ENCODE measurements at regions not wholly inside any gene's neighbourhood (a gene's known extent, or its start where the extent isn't known, plus 50 kb on each side); places are given as distances from the start of the nearest gene placed in this dataset.

DNA sequence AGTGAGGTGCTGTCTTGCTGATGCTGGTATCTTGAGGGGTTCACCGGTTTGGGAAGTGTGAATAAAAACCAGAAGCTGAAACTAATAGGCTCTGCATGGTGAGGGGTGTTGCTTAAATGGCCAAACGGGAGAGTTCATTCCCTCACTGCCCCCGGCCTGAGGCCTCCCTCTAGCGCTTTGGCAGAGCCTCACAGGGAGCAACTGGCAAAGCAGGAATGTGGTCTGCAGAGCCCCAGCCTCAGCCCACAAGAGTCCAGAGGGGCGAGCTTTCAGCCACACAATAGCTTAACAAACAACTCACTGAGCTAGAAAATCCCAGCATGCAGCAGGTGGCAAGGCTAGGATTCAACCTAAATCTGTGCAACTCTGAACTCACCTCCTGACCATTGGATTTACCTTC, 234.8 kb downstream of the MED10 start:
- no peak for DNase-seq (ENCODE audit: low read depth in 1 of 2, low spot score in 2 of 2)
- Histone ChIP-seq H3K27me3 (replicated peaks) (no peaks in the 10 kb centered on the region), H3K27ac (no peak overlapping the region), H3K36me3 (no peaks in the 10 kb centered on the region), H3K9me3 (replicated peaks) (no peaks in the 10 kb centered on the region), H3K4me1 (replicated peaks) (no peaks in the 10 kb centered on the region), H3K4me3 (no peak overlapping the region)

DNA sequence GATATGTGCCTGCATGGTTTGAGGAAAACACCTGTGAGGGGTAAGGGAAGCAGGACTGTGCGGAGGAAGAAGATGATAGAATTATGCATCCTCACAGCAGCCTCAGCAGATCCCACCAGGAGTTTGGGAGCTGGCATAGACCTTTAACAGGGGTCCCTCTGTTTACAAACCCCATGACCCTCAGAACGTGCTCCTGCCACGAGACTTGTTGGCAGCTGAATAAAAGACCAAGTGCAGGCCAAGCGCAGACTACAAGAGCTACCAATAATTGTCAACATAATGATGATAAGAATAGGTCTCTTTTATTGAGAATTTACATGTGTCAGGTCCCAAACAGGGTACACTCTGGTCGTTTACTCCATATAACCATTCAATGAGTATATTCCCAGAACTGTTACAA, 236.0 kb downstream of the MED10 start:
- no peak overlapping the region for H3K4me3 ChIP-seq
- H3K27me3 ChIP-seq (replicated peaks), result no peaks in the 10 kb centered on the region
- H3K27ac ChIP-seq, result no peak overlapping the region
- no peak for DNase-seq (ENCODE audit: low read depth in 1 of 2, low spot score in 2 of 2)
- no peaks in the 10 kb centered on the region for H3K36me3 ChIP-seq
- no peaks in the 10 kb centered on the region for H3K9me3 ChIP-seq (replicated peaks)
- H3K4me1 ChIP-seq (replicated peaks), result no peaks in the 10 kb centered on the region

DNA sequence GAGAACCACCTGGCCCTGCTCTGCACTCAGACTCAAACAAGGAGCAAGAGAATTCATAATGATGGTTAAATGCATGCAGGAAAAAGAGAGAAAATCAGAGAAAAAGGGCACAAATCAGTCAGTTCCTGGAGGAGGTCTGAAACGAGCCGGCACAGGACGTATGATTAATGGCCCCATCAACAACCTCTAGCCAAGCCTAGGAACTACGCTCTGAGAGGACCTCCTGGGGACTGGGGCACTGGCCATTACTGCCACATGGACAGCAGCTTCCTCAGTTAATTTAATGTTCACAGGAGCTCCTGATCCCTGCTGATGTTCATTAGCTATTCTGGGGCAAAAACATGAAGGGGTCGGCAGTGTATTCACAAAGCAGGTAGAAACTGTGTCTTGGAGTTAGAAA, 238.1 kb downstream of the MED10 start:
- Histone ChIP-seq H3K4me1 (replicated peaks) (no peaks in the 10 kb centered on the region), H3K9me3 (replicated peaks) (no peaks in the 10 kb centered on the region), H3K27ac (no peak overlapping the region), H3K36me3 (no peaks in the 10 kb centered on the region), H3K27me3 (replicated peaks) (no peaks in the 10 kb centered on the region), H3K4me3 (no peak overlapping the region)
- DNase-seq (ENCODE audit: low read depth in 1 of 2, low spot score in 2 of 2), result no peak

DNA sequence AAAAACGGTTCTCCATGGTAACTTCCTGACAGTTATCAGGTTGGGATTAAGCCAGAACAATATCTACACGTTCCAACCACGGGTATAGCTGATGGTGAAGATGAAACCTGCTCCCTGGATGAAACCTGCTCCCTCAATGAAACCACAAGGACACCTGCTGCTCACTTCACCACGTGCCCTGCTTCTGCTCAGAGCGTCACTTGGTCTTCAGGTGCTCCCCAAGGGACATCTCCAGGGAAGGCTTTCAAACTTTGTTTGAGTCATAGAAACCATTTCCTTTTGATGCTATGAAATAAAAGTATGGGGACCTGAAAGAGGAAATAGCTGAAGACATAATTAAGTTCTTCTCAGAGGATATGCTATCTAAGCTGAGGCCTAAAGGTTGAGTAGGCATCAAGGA, 242.4 kb downstream of the MED10 start:
- Histone ChIP-seq H3K27me3 (replicated peaks) (no peaks in the 10 kb centered on the region), H3K4me1 (replicated peaks) (no peaks in the 10 kb centered on the region), H3K4me3 (no peak overlapping the region), H3K27ac (no peak overlapping the region), H3K9me3 (replicated peaks) (no peaks in the 10 kb centered on the region), H3K36me3 (no peaks in the 10 kb centered on the region)
- no peak for DNase-seq (ENCODE audit: low read depth in 1 of 2, low spot score in 2 of 2)

DNA sequence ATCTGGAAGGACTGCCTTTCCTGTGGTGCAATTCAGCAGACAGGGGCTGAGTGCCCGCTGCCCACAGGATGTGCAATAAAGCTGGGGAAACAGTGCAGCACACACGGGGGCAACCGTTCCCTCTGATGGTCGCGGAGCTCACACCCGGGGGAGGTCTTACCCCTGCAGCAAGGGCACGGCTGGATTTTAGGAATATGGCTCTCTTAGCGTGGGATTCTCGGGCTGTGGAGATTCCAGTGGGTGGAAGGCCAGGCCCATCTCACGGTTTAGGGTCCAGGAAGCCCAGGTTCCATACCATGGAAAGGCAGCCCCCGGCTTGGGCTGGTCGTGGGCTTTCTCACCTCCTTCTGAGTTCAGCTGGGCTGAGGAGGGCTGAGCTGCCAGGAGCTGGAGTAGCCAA, 244.1 kb downstream of the MED10 start:
- no peak for DNase-seq (ENCODE audit: low read depth in 1 of 2, low spot score in 2 of 2)
- Histone ChIP-seq H3K27ac (no peak overlapping the region), H3K9me3 (replicated peaks) (peaks cover 3% of the 10 kb centered on the region; the same call in 1 of the 2 replicates), H3K4me3 (no peak overlapping the region), H3K4me1 (replicated peaks) (no peaks in the 10 kb centered on the region), H3K27me3 (replicated peaks) (no peaks in the 10 kb centered on the region), H3K36me3 (no peaks in the 10 kb centered on the region)

DNA sequence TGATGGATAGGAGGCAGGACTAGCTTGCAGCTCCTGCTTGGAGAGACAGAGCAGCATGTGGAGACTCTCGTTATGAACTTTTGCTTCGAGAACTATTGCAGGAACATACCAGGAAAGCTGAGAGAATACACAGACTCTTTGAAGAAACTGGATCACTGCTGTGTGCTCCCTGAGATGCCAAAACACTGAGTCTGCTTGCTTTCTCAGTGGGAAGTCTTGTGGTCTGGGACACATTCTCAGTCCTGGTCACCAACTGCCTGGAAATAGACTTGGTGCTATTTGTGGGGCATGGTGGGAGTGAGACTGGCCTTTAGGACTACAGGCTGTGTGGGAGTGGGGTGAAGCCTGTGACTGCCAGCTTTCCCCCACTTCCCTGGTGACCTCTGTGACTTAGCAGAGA, 252.6 kb downstream of the MED10 start:
- Histone ChIP-seq H3K27ac (no peak overlapping the region), H3K4me1 (replicated peaks) (no peaks in the 10 kb centered on the region), H3K9me3 (replicated peaks) (peaks cover 7% of the 10 kb centered on the region; the same call in 1 of the 2 replicates), H3K4me3 (no peak overlapping the region), H3K36me3 (no peaks in the 10 kb centered on the region), H3K27me3 (replicated peaks) (no peaks in the 10 kb centered on the region)
- DNase-seq (ENCODE audit: low read depth in 1 of 2, low spot score in 2 of 2), result no peak

DNA sequence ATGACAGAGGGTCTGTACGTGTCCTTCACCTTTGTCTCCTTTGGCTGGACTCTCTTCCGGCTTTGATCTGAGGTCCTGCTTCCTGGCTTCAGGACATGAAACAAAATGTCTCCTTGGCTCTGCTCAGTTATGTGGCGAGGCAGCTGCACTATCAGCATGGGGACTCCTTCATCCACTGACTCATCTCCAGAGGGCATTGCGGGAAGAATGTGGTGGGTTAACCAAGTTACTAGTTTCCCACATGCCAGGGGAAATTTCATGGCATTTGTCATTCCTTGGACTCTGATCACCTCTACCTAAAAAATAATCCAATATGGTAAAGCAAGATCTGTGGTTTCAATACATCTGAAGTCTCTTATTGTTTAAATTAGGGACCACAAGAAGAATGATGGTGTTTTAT, 259.7 kb downstream of the MED10 start:
- no peak for DNase-seq (ENCODE audit: low read depth in 1 of 2, low spot score in 2 of 2)
- H3K9me3 ChIP-seq (replicated peaks), result no peaks in the 10 kb centered on the region
- no peaks in the 10 kb centered on the region for H3K27me3 ChIP-seq (replicated peaks)
- no peak overlapping the region for H3K27ac ChIP-seq
- H3K4me1 ChIP-seq (replicated peaks), result no peaks in the 10 kb centered on the region
- H3K4me3 ChIP-seq, result no peak overlapping the region
- no peaks in the 10 kb centered on the region for H3K36me3 ChIP-seq

DNA sequence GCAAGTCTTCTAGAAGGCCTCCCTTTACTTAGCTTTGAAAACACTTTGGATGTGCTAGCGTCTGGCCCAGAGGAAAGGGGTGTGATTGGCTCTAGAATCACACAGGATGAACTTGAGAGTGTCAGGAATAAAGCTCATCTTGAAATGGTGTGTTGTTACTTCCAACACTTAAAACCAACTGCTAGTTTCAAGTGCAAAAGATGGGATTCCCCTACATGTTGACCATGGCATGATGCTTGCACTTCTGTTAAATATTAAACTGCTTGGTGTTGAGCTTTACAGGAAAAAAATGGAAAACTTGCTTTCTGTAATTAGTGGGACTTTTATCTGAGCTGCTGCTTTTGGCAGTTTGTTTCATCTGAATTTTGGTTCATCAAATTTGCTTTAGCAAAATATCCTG, 261.1 kb downstream of the MED10 start:
- Histone ChIP-seq H3K9me3 (replicated peaks) (peaks cover 5% of the 10 kb centered on the region; the same call in 1 of the 2 replicates), H3K27me3 (replicated peaks) (no peaks in the 10 kb centered on the region), H3K27ac (no peak overlapping the region), H3K4me3 (no peak overlapping the region), H3K4me1 (replicated peaks) (no peaks in the 10 kb centered on the region), H3K36me3 (no peaks in the 10 kb centered on the region)
- DNase-seq (ENCODE audit: low read depth in 1 of 2, low spot score in 2 of 2), result no peak

DNA sequence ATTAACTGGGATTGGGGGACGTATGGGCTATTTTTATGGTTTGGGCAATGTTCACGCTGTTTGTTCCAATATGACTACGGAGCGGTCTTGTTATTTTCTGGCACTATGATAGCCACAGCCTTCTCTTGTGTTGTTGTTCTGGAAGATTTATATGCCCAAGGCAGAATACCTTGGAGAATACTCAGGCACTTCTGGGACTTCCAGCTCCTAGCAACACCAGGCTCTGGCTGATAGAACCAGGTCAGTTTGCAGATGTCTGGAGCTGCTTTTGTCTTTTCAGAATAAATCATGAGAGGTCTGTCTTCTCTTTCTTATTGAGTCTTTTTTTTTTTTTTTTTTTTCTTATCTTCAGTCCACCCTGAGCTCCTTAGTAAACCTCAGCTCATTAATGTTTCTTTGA, 262.5 kb downstream of the MED10 start:
- no peaks in the 10 kb centered on the region for H3K4me1 ChIP-seq (replicated peaks)
- H3K27me3 ChIP-seq (replicated peaks), result no peaks in the 10 kb centered on the region
- DNase-seq (ENCODE audit: low read depth in 1 of 2, low spot score in 2 of 2), result no peak
- H3K9me3 ChIP-seq (replicated peaks), result peaks cover 5% of the 10 kb centered on the region; the same call in 1 of the 2 replicates
- no peaks in the 10 kb centered on the region for H3K36me3 ChIP-seq
- no peak overlapping the region for H3K27ac ChIP-seq
- H3K4me3 ChIP-seq, result no peak overlapping the region

DNA sequence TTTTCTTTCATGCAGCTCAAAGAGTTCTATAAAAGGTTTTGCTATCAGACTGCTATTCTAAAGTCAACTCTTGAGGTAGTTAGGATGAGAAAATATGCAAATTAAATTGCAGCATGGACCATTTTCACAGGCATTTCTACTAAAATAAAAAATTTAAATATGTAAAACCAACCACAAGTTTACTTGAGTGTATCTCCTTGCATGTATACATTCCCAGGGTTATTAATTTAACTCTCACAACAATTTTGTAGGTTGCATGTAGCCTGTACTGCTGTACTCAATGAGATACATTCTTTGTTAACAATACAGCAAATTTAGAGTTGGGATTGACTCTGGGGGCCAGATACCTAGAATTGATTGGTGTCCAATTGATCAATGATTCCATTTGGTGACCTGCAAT, 265.8 kb downstream of the MED10 start:
- peaks cover 5% of the 10 kb centered on the region; the same call in 1 of the 2 replicates for H3K9me3 ChIP-seq (replicated peaks)
- no peak for DNase-seq (ENCODE audit: low read depth in 1 of 2, low spot score in 2 of 2)
- H3K4me1 ChIP-seq (replicated peaks), result no peaks in the 10 kb centered on the region
- no peak overlapping the region for H3K4me3 ChIP-seq
- no peak overlapping the region for H3K27ac ChIP-seq
- H3K27me3 ChIP-seq (replicated peaks), result no peaks in the 10 kb centered on the region
- H3K36me3 ChIP-seq, result no peaks in the 10 kb centered on the region

DNA sequence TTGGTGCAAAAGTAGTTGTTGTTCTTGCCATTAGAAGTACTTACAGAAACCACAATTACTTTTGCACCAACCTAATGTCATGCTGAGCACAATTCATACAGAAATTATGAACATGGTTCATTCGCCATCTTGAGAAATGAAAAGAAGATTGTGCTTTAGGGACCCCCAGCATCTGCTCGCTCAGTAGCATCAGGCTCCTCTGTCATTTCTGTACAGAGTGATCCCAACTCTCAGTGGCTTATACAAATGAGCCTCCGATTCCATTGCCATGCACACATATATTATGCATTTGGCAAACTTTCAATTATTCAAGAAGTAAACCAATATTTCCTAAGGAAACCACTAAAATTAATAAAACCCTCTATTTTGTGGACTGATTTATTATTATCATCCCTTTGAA, 266.2 kb downstream of the MED10 start:
- DNase-seq (ENCODE audit: low read depth in 1 of 2, low spot score in 2 of 2), result no peak
- no peak overlapping the region for H3K27ac ChIP-seq
- H3K27me3 ChIP-seq (replicated peaks), result no peaks in the 10 kb centered on the region
- no peaks in the 10 kb centered on the region for H3K36me3 ChIP-seq
- H3K9me3 ChIP-seq (replicated peaks), result peaks cover 5% of the 10 kb centered on the region; the same call in 1 of the 2 replicates
- no peak overlapping the region for H3K4me3 ChIP-seq
- H3K4me1 ChIP-seq (replicated peaks), result no peaks in the 10 kb centered on the region

DNA sequence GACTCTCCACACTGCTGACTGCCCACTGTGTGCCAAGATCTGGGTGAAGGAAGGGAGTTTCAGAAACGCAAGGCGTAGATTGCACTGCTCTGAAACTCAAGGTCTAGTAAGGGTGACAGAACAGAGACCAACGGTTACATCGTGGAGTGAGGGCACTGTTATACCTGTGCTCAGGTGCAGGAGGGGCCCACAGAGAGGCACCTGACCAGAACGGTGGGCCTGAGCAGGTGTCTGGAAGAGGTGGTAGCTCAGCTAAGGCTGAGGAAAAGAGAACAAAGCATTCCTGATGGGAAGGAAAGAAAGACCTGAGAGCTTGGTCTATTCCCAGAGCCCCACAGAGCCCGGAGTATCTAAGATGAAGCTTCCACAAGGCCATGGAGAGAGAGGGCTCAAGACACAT, 267.2 kb downstream of the MED10 start:
- H3K4me3 ChIP-seq, result no peak overlapping the region
- peaks cover 5% of the 10 kb centered on the region; the same call in 1 of the 2 replicates for H3K9me3 ChIP-seq (replicated peaks)
- no peaks in the 10 kb centered on the region for H3K4me1 ChIP-seq (replicated peaks)
- no peaks in the 10 kb centered on the region for H3K27me3 ChIP-seq (replicated peaks)
- no peak overlapping the region for H3K27ac ChIP-seq
- no peak for DNase-seq (ENCODE audit: low read depth in 1 of 2, low spot score in 2 of 2)
- H3K36me3 ChIP-seq, result no peaks in the 10 kb centered on the region

DNA sequence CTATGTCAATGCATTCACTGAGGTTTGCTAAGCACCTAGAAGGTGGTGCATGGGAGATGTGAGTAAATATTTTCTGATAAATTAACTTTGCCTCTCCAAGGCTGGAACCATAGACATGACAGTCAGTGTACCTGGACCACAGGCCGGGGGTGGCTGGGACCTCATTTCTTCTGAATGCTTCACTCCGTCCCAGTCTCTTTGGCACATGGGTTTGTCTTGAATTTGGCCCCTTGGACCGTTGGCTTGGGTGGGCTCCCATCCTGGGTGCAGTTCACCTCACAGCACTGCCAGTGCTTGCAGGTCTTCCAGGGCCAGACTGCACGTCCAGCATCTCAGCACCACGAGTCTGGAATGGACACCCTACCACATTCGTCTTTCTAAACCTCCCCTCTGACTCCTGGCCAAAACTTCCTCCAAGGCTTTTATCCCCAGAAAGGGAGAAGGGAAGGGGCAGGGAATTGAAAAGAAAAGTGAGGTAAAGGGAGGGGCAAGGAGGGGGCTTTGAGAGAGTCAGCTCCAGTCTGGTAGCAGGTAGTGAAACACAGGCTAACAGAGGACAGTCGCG, 267.8 kb downstream of the MED10 start:
- H3K27ac ChIP-seq, result no peak overlapping the region
- peaks cover 5% of the 10 kb centered on the region; the same call in 1 of the 2 replicates for H3K9me3 ChIP-seq (replicated peaks)
- no peaks in the 10 kb centered on the region for H3K27me3 ChIP-seq (replicated peaks)
- no peaks in the 10 kb centered on the region for H3K4me1 ChIP-seq (replicated peaks)
- no peak overlapping the region for H3K4me3 ChIP-seq
- no peaks in the 10 kb centered on the region for H3K36me3 ChIP-seq
- no peak for DNase-seq (ENCODE audit: low read depth in 1 of 2, low spot score in 2 of 2)

DNA sequence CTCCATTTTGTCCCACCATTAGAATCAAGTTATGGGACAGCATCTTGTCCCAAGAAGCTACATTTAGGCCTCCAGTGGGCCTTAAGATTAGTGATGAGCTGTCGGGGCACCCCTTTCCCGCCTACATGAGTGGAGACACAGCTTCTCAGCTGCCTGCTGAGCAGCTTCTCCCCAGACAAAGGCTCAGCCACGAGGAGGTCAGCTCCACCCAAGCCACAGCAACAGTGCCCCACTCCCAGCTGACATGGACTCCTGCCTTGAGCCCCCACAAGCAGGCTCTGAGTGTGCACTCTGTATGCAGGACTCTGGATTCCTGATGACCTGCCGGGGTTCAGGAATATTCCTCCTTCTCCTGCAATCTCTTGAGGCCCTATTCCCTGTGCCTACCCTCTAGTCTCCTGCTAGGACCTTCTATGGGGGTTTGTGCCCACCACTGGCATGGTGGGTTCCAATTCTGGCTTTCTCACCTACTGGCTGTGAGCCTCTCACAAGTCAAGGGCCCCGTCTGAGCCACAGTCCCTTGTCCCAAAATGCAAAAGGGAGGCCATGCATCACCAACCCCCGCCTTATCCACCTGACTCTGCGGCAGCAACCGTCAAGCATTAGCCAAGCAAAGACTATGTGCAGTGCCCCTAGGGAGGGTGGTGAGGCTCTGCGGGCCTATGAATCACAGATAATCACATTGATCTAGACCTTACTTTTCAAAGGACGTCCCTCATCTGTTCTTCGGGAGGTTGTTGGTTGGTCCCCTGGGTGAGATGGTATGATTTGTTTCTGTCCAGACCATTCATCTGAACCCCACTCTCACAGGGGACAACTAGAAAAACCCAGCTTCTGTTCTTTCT, 269.1 kb downstream of the MED10 start:
- Histone ChIP-seq H3K27ac (no peak overlapping the region), H3K36me3 (no peaks in the 10 kb centered on the region), H3K9me3 (replicated peaks) (peaks cover 5% of the 10 kb centered on the region; the same call in 1 of the 2 replicates), H3K4me3 (no peak overlapping the region), H3K27me3 (replicated peaks) (no peaks in the 10 kb centered on the region), H3K4me1 (replicated peaks) (no peaks in the 10 kb centered on the region)
- no peak for DNase-seq (ENCODE audit: low read depth in 1 of 2, low spot score in 2 of 2)

Measured in SJSA1 (cell line).